HepG2 (cell line): ENCODE measurements at regions not wholly inside any gene's neighbourhood (a gene's known extent, or its start where the extent isn't known, plus 50 kb on each side); places are given as distances from the start of the nearest gene placed in this dataset.

Experiments
- ATAC-seq: fragments of 200-7000 bp; cut with Tn5 transposase; 3 replicates; pipeline ENCODE4 v1.9.1; 2020; ENCODE audit warnings: mild to moderate bottlenecking, moderate library complexity
- BruUV-seq: library from RNA; stranded (reverse); fragments of 400-500 nt; replicated peaks from 2 replicates; lab custom pipeline; 2021; lab: Mats Ljungman, UMichigan
- CTCF ChIA-PET: fragments of 300-600 bp; formaldehyde crosslinking; extraction: SDS; loops from one replicate; lab custom pipeline; 2021; ENCODE audit warnings: low total read pairs, inconsistent platforms, low intra/inter-chr PET ratio; lab: Yijun Ruan, JAX
- POLR2A ChIA-PET: fragments of 350-600 bp; sonication (Branson Sonifier 250); formaldehyde crosslinking; loops from one replicate; lab custom pipeline; 2020; ENCODE audit warnings: antibody characterized with exemption, inconsistent platforms; lab: Yijun Ruan, JAX
- DNase-seq: peaks from one replicate; pipeline ENCODE4 v3.0.0-alpha.2; 2015; ENCODE audit warnings: low spot score
- FAIRE-seq: peaks from 3 replicates; lab custom pipeline; 2011; peaks lifted over from hg19 to GRCh38; lab: Jason Lieb, UNC
- H2AFZ ChIP-seq: one replicate; pipeline ENCODE4 v1.6.1; 2011; ENCODE audit warnings: low read length, inconsistent platforms
- H3K27ac ChIP-seq: fragments of 300-600 bp; 3 replicates; pipeline ENCODE4 v1.8.0; 2011; ENCODE audit warnings: mixed run types, mild to moderate bottlenecking, mixed read lengths, low read length, inconsistent platforms; ENCODE audit not compliant: insufficient read depth; ENCODE audit errors: extremely low read length
- H3K27me3 ChIP-seq, 2 experiments: fragments of 200-600 bp in 1 of 2; 2 replicates in 1 of 2; 3 replicates in 1 of 2; pipeline versions ENCODE4 v1.6.0 to v1.8.0; 2011; ENCODE audit warnings: low read length in 2 of 2, mild to moderate bottlenecking in 2 of 2, moderate library complexity in 2 of 2, inconsistent platforms in 1 of 2; ENCODE audit not compliant: insufficient read depth in 2 of 2, control insufficient read depth in 1 of 2
- H3K36me3 ChIP-seq, 2 experiments: fragments of 200-600 bp in 1 of 2; replicated peaks in 1 of 2; 2 replicates in 1 of 2; 3 replicates in 1 of 2; pipeline versions ENCODE4 v1.5.1 to v1.8.0; 2011; ENCODE audit warnings: low read length in 2 of 2, inconsistent platforms in 1 of 2; ENCODE audit not compliant: insufficient read depth in 2 of 2, control insufficient read depth in 1 of 2
- H3K4me1 ChIP-seq: 2 replicates; pipeline ENCODE4 v1.5.1; 2012; ENCODE audit warnings: low read length, inconsistent platforms; ENCODE audit not compliant: insufficient read depth
- H3K4me2 ChIP-seq: 2 replicates; pipeline ENCODE4 v1.6.0; 2011; ENCODE audit warnings: low read depth, low read length, inconsistent platforms
- H3K4me3 ChIP-seq, 3 experiments: fragments of 200-600 bp in 1 of 3; sonication (generic), shearing (Covaris generic) in 1 of 3; replicated peaks in 1 of 3; 2 replicates each; pipeline ENCODE4 v1.5.1; 2011 to 2016; ENCODE audit warnings: low read length in 3 of 3, inconsistent platforms in 2 of 3, low read depth in 2 of 3, mild to moderate bottlenecking in 2 of 3, control low read depth in 1 of 3, mixed read lengths in 1 of 3; ENCODE audit not compliant: insufficient read depth in 1 of 3
- H3K79me2 ChIP-seq: one replicate; pipeline ENCODE4 v1.6.1; 2011; ENCODE audit warnings: low read length, inconsistent platforms; ENCODE audit not compliant: insufficient read depth
- H3K9ac ChIP-seq: 2 replicates; pipeline ENCODE4 v1.6.0; 2011; ENCODE audit warnings: mild to moderate bottlenecking, low read depth, low read length, inconsistent platforms; ENCODE audit not compliant: insufficient read depth
- H3K9me3 ChIP-seq: 2 replicates; pipeline ENCODE4 v1.5.1; 2012; ENCODE audit warnings: mild to moderate bottlenecking, low read length
- H4K20me1 ChIP-seq: 2 replicates; pipeline ENCODE4 v1.6.0; 2011; ENCODE audit warnings: inconsistent platforms, mild to moderate bottlenecking, low read length, moderate library complexity; ENCODE audit not compliant: insufficient read depth
- AFF4 ChIP-seq: sonication (generic); formaldehyde crosslinking; IDR thresholded peaks from 2 replicates; pipeline ENCODE4 v1.4.0; 2020; ENCODE audit warnings: missing genetic modification reagents
- ASH2L ChIP-seq: fragments of 300-600, 200-600 bp; sonication (generic); IDR thresholded peaks from 2 replicates; pipeline ENCODE4 v1.7.0; 2017; ENCODE audit warnings: low read depth, mild to moderate bottlenecking, moderate library complexity, mixed read lengths, low read length; ENCODE audit not compliant: insufficient read length
- MAFK ChIP-seq, 2 experiments: IDR thresholded peaks in 1 of 2; conservative IDR thresholded peaks in 1 of 2; 2 replicates each; pipeline ENCODE4 v1.6.1; 2011; ENCODE audit warnings: improper control_type of control experiment in 2 of 2, low read length in 2 of 2
- SRF ChIP-seq: IDR thresholded peaks from 2 replicates; pipeline ENCODE4 v1.6.1; 2011; ENCODE audit warnings: mild to moderate bottlenecking, low read depth, low read length, moderate library complexity
- TOE1 ChIP-seq: sonication (generic); formaldehyde crosslinking; IDR thresholded peaks from 2 replicates; pipeline ENCODE4 v1.4.0; 2020; ENCODE audit warnings: mild to moderate bottlenecking, missing genetic modification reagents
- YEATS2 ChIP-seq: sonication (generic); formaldehyde crosslinking; IDR thresholded peaks from 2 replicates; pipeline ENCODE4 v1.4.0; 2020; ENCODE audit warnings: missing genetic modification reagents, borderline replicate concordance
- ZEB1 ChIP-seq: IDR thresholded peaks from 2 replicates; pipeline ENCODE4 v1.6.1; 2012; ENCODE audit warnings: mild to moderate bottlenecking, low read depth, inconsistent platforms; ENCODE audit not compliant: insufficient replicate concordance
- ZIK1 ChIP-seq: sonication (generic); formaldehyde crosslinking; IDR thresholded peaks from 2 replicates; pipeline ENCODE4 v1.5.0; 2020; ENCODE audit warnings: mild to moderate bottlenecking, low read depth, missing genetic modification reagents, borderline replicate concordance
- ZNF205 ChIP-seq: IDR thresholded peaks from 2 replicates; pipeline ENCODE4 v1.6.1; 2018; ENCODE audit warnings: missing biosample characterization, missing genetic modification reagents
- ZNF207 ChIP-seq: fragments of 450-650 bp; IDR thresholded peaks from 2 replicates; pipeline ENCODE4 v1.6.1; 2016; ENCODE audit warnings: antibody characterized with exemption, borderline replicate concordance
- ZNF337 ChIP-seq: sonication (generic); formaldehyde crosslinking; IDR thresholded peaks from 2 replicates; pipeline ENCODE4 v1.5.1; 2020; ENCODE audit warnings: missing genetic modification reagents, low read depth, mild to moderate bottlenecking, borderline replicate concordance
- ZNF430 ChIP-seq: sonication (generic); formaldehyde crosslinking; IDR thresholded peaks from 2 replicates; pipeline ENCODE4 v1.9.0; 2021; ENCODE audit warnings: mild to moderate bottlenecking, missing genetic modification reagents
- ZNF564 ChIP-seq: sonication (generic); formaldehyde crosslinking; IDR thresholded peaks from 2 replicates; pipeline ENCODE4 v1.8.1; 2023; ENCODE audit warnings: mild to moderate bottlenecking, missing genetic modification reagents
- ZNF567 ChIP-seq: sonication (generic); formaldehyde crosslinking; IDR thresholded peaks from 2 replicates; pipeline ENCODE4 v1.8.1; 2023; ENCODE audit warnings: mild to moderate bottlenecking, missing genetic modification reagents, borderline replicate concordance
- ZNF644 ChIP-seq: IDR thresholded peaks from 2 replicates; pipeline ENCODE4 v1.6.1; 2016; ENCODE audit warnings: low read depth
- WGBS: methylation state at CpG from one replicate; pipeline ENCODE4 v1.1.6; 2017; ENCODE audit warnings: low lambda C conversion rate; 5-methylcytosine and 5-hydroxymethylcytosine counted together
- in situ Hi-C: cut with HindIII; loops from 2 replicates; pipeline ENCODE4 v1.10.0; 2017; ENCODE audit warnings: low pct_unique_long_range_greater_than_20kb; ENCODE audit not compliant: extremely low pct_ligation_motif_present
- intact Hi-C: fragments of 100-400 bp; cut with micrococcal nuclease; formaldehyde crosslinking; loops from one replicate; pipeline ENCODE4 v1.10.0; 2022; ENCODE audit not compliant: unreplicated experiment

- ATAC-seq (no peak), DNase-seq (no peak), FAIRE-seq (no peak)
- Histone ChIP-seq H3K9me3 (no peaks in the 10 kb centered on the region), H3K9ac (no peak overlapping the region), H3K27me3 (no peaks in the 10 kb centered on the region), H3K79me2 (no peaks in the 10 kb centered on the region), H3K4me1 (no peaks in the 10 kb centered on the region), H3K4me2 (no peak overlapping the region), H3K36me3 (no peaks in the 10 kb centered on the region), H4K20me1 (no peaks in the 10 kb centered on the region), H3K4me3 (no peak overlapping the region), H3K27ac (no peak overlapping the region), H2AFZ (no peak overlapping the region)
- CTCF ChIA-PET, result no interaction called here
- TF ChIP-seq MAFK (conservative IDR thresholded peaks at IDR 0.05 in 1 of 2, IDR thresholded peaks at IDR 0.05 in 1 of 2; ENCODE audit: low read length in 2 of 2) (0 out of 4 replicates have a peak, but pooled peaks of 1 of the 2 experiments have one; percentile 9), ZNF644 (CRISPR knock-in tag) (no peak)
- WGBS, result 3% methylated on average over 5 of the region's 5 CpGs
- in situ Hi-C loops (no loop called here), intact Hi-C loops (no loop called here)
- POLR2A ChIA-PET, result no interaction called here
- no TSS peak for BruUV-seq
These were observed 273.1 kb upstream of the KCND2 start for GRCh38 chr7:119999738-120000475.

GRCh38 chr7:120005720-120006119 lies 267.3 kb upstream of the KCND2 start:
- Histone ChIP-seq H3K9me3 (no peaks in the 10 kb centered on the region), H3K4me3 (no peak overlapping the region), H4K20me1 (no peaks in the 10 kb centered on the region), H2AFZ (no peak overlapping the region), H3K36me3 (no peaks in the 10 kb centered on the region), H3K79me2 (no peaks in the 10 kb centered on the region), H3K27me3 (no peaks in the 10 kb centered on the region), H3K9ac (no peak overlapping the region), H3K4me1 (no peaks in the 10 kb centered on the region), H3K27ac (no peak overlapping the region), H3K4me2 (no peak overlapping the region)
- 2% methylated on average over 6 of the region's 6 CpGs for WGBS
- no TSS peak for BruUV-seq
- no peak for DNase-seq
- CTCF ChIA-PET, result no interaction called here
- in situ Hi-C loops (no loop called here), intact Hi-C loops (no loop called here)
- POLR2A ChIA-PET, result no interaction called here
- FAIRE-seq, result no peak
- ATAC-seq, result no peak
- TF ChIP-seq AFF4 (CRISPR knock-in tag) (no peak), ZNF205 (CRISPR knock-in tag) (no peak), ZIK1 (CRISPR knock-in tag) (no peak), ZNF564 (CRISPR knock-in tag) (no peak), YEATS2 (no peak), TOE1 (CRISPR knock-in tag) (no peak), ZNF567 (CRISPR knock-in tag) (no peak), ZNF337 (CRISPR knock-in tag) (no peak), ASH2L (no peak), SRF (no peak), ZNF430 (CRISPR knock-in tag) (no peak), ZEB1 (no peak), ZNF207 (no peak)
